Endothelial cell of umbilical vein (primary cell): ENCODE measurements at regions not wholly inside any gene's neighbourhood (a gene's known extent, or its start where the extent isn't known, plus 50 kb on each side); places are given as distances from the start of the nearest gene placed in this dataset.

Experiments used
- BruUV-seq: library from RNA; stranded (reverse); fragments of 400-500 nt; replicated peaks from 2 replicates; lab custom pipeline; 2021; lab: Mats Ljungman, UMichigan
- CTCF ChIA-PET: fragments of 300-600, 350-600 bp; sonication (Branson Sonifier 250); formaldehyde crosslinking; loops from one replicate; lab custom pipeline; 2021; ENCODE audit warnings: antibody characterized with exemption, inconsistent platforms; lab: Charles Lee
- POLR2A ChIA-PET: fragments of 300-600, 350-600 bp; sonication (Branson Sonifier 250); formaldehyde crosslinking; loops from one replicate; lab custom pipeline; 2021; ENCODE audit warnings: antibody characterized with exemption, inconsistent platforms; lab: Charles Lee
- DNase-seq: peaks from one replicate; pipeline ENCODE4 v3.0.0-alpha.2; 2011; ENCODE audit warnings: low read depth, low spot score
- FAIRE-seq: peaks from 2 replicates; lab custom pipeline; 2011; peaks lifted over from hg19 to GRCh38; lab: Jason Lieb, UNC
- H2AFZ ChIP-seq: 2 replicates; pipeline ENCODE4 v1.6.0; 2012; ENCODE audit warnings: low read depth, low read length, control low read depth, inconsistent platforms
- H3K27ac ChIP-seq: 2 replicates; pipeline ENCODE4 v1.5.1; 2011; ENCODE audit warnings: low read depth, mild to moderate bottlenecking, control low read depth, low read length, moderate library complexity; ENCODE audit not compliant: insufficient read depth
- H3K27me3 ChIP-seq, 2 experiments: 2 replicates each; pipeline versions ENCODE4 v1.6.0 to v1.6.1; 2011; ENCODE audit warnings: low read length in 2 of 2, mixed read lengths in 1 of 2; ENCODE audit not compliant: control insufficient read depth in 2 of 2, insufficient read depth in 2 of 2
- H3K36me3 ChIP-seq, 2 experiments: 2 replicates in 1 of 2; 3 replicates in 1 of 2; pipeline ENCODE4 v1.5.1; 2011; ENCODE audit warnings: low read length in 2 of 2, mild to moderate bottlenecking in 1 of 2, moderate library complexity in 1 of 2; ENCODE audit not compliant: control insufficient read depth in 2 of 2, insufficient read depth in 2 of 2; ENCODE audit errors: extremely low read depth in 1 of 2
- H3K4me1 ChIP-seq: 3 replicates; pipeline ENCODE4 v1.5.1; 2011; ENCODE audit warnings: mild to moderate bottlenecking, low read length; ENCODE audit not compliant: control insufficient read depth, insufficient read depth; ENCODE audit errors: extremely low read depth
- H3K4me2 ChIP-seq: 2 replicates; pipeline ENCODE4 v1.6.1; 2011; ENCODE audit warnings: low read length, control low read depth, mixed read lengths; ENCODE audit not compliant: insufficient read depth
- H3K4me3 ChIP-seq, 3 experiments: fragments of 200-600 bp in 1 of 3; sonication (generic), shearing (Covaris generic) in 1 of 3; replicated peaks in 1 of 3; 2 replicates each; pipeline ENCODE4 v1.5.1; 2011 to 2016; ENCODE audit warnings: control low read depth in 3 of 3, low read length in 3 of 3, mild to moderate bottlenecking in 2 of 3, inconsistent platforms in 1 of 3, low read depth in 1 of 3, moderate library complexity in 1 of 3; ENCODE audit not compliant: insufficient read depth in 1 of 3
- H3K79me2 ChIP-seq: 2 replicates; pipeline ENCODE4 v1.6.0; 2012; ENCODE audit warnings: low read length, inconsistent platforms; ENCODE audit not compliant: control insufficient read depth, insufficient read depth
- H3K9ac ChIP-seq: replicated peaks from 2 replicates; pipeline ENCODE3; 2011; ENCODE audit warnings: low read length, control low read depth; ENCODE audit not compliant: insufficient read depth; ENCODE audit errors: extremely low read depth
- H3K9me1 ChIP-seq: replicated peaks from 3 replicates; pipeline ENCODE4 v1.6.0; 2011; ENCODE audit warnings: mild to moderate bottlenecking, low read length; ENCODE audit not compliant: control insufficient read depth, insufficient read depth; ENCODE audit errors: extremely low read depth
- H3K9me3 ChIP-seq: replicated peaks from 2 replicates; pipeline ENCODE4 v1.5.1; 2012; ENCODE audit warnings: low read length, inconsistent platforms; ENCODE audit not compliant: control insufficient read depth, insufficient read depth
- H4K20me1 ChIP-seq: replicated peaks from 2 replicates; pipeline ENCODE3; 2011; ENCODE audit warnings: mild to moderate bottlenecking, low read length; ENCODE audit not compliant: control insufficient read depth, insufficient read depth; ENCODE audit errors: extremely low read depth
- EZH2 ChIP-seq: IDR thresholded peaks from 2 replicates; pipeline ENCODE4 v1.6.1; 2012; ENCODE audit warnings: borderline replicate concordance, low read depth, mild to moderate bottlenecking, moderate library complexity, low read length, inconsistent platforms; ENCODE audit not compliant: severe bottlenecking
- FOS ChIP-seq: IDR thresholded peaks from 2 replicates; pipeline ENCODE4 v1.6.1; 2011; ENCODE audit warnings: mild to moderate bottlenecking, low read length, moderate library complexity, borderline replicate concordance; ENCODE audit not compliant: insufficient read depth
- GATA2 ChIP-seq: IDR thresholded peaks from 2 replicates; pipeline ENCODE4 v1.7.0; 2011; ENCODE audit warnings: low read depth, mild to moderate bottlenecking, moderate library complexity, mixed read lengths, low read length; ENCODE audit not compliant: insufficient read length, insufficient read depth
- JUN ChIP-seq: IDR thresholded peaks from 2 replicates; pipeline ENCODE4 v1.6.1; 2011; ENCODE audit warnings: borderline replicate concordance, low read depth; ENCODE audit not compliant: insufficient read length, insufficient read depth
- MYC ChIP-seq: IDR thresholded peaks from one replicate; pipeline ENCODE4 v1.6.1; 2011; ENCODE audit warnings: mild to moderate bottlenecking, low read depth, low read length
- POLR2A ChIP-seq: IDR thresholded peaks from 2 replicates; pipeline ENCODE4 v1.6.1; 2012; ENCODE audit warnings: low read depth, mild to moderate bottlenecking, control low read depth, low read length
- POLR2AphosphoS5 ChIP-seq: IDR thresholded peaks from 2 replicates; pipeline ENCODE4 v1.6.1; 2012; ENCODE audit warnings: low read depth, mild to moderate bottlenecking, control low read depth, low read length, moderate library complexity; ENCODE audit not compliant: insufficient read depth
- dilution Hi-C: fragments of 300-500 bp; cut with MboI; formaldehyde crosslinking; loops from one replicate; pipeline ENCODE4 v1.15.0; 2019; ENCODE audit warnings: low sequenced_read_pairs; ENCODE audit not compliant: extremely low pct_ligation_motif_present
- intact Hi-C: fragments of 100-400 bp; cut with micrococcal nuclease; formaldehyde crosslinking; loops from one replicate; pipeline ENCODE4 v1.10.0; 2022
- TF ChIP-seq, protein P1 (sequence below): IDR thresholded peaks from 2 replicates; pipeline ENCODE4 v1.6.1; 2011; ENCODE audit not compliant: insufficient read depth, insufficient read length
- TF ChIP-seq, protein P2 (sequence below), 2 donors: IDR thresholded peaks; 1 replicate in 1 of 2; 2 replicates in 1 of 2; pipeline ENCODE4 v1.5.1; 2011; ENCODE audit warnings: low read length in 2 of 2, mild to moderate bottlenecking in 2 of 2, moderate library complexity in 2 of 2, control low read depth in 1 of 2, inconsistent platforms in 1 of 2, low read depth in 1 of 2; ENCODE audit not compliant: insufficient read depth in 1 of 2; ENCODE audit errors: extremely low read depth in 1 of 2

DNA sequence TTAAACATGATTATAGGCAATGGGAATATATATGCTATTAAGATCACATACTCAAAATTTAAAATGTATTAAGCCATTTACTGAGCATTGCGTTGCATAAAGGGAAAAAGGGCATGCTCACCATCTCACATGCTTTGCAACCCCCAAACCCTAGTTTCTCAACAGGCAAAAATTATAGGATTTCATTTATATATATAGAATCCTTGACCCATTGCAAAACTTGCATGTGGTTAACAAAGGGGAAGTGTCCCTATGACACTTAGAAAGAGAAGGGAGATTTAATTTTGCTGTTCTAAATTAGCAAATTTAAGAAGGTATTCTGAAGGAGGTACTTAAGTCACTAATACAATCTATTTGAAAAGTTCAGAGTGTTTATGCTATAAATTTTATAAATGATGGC, 837.8 kb downstream of the DIPK2A start:
- ChIA-PET CTCF (no interaction called here), POLR2A (no interaction called here)
- no TSS peak for BruUV-seq
- H3K36me3 ChIP-seq = no peaks in the 10 kb centered on the region
- intact Hi-C loops = no loop called here
- no peak overlapping the region for H3K27ac ChIP-seq
- no peaks in the 10 kb centered on the region for H3K9me1 ChIP-seq
- no peaks in the 10 kb centered on the region for H4K20me1 ChIP-seq
- no peaks in the 10 kb centered on the region for H3K79me2 ChIP-seq
- no peak overlapping the region for H3K4me2 ChIP-seq
- no peak overlapping the region for H2AFZ ChIP-seq
- no peak overlapping the region for H3K4me3 ChIP-seq
- no peaks in the 10 kb centered on the region for H3K9me3 ChIP-seq
- H3K4me1 ChIP-seq = no peaks in the 10 kb centered on the region
- TF ChIP-seq POLR2AphosphoS5 = no peak
- TF ChIP-seq, protein P1, sequence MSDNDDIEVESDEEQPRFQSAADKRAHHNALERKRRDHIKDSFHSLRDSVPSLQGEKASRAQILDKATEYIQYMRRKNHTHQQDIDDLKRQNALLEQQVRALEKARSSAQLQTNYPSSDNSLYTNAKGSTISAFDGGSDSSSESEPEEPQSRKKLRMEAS = no peak
- TF ChIP-seq, protein P2, sequence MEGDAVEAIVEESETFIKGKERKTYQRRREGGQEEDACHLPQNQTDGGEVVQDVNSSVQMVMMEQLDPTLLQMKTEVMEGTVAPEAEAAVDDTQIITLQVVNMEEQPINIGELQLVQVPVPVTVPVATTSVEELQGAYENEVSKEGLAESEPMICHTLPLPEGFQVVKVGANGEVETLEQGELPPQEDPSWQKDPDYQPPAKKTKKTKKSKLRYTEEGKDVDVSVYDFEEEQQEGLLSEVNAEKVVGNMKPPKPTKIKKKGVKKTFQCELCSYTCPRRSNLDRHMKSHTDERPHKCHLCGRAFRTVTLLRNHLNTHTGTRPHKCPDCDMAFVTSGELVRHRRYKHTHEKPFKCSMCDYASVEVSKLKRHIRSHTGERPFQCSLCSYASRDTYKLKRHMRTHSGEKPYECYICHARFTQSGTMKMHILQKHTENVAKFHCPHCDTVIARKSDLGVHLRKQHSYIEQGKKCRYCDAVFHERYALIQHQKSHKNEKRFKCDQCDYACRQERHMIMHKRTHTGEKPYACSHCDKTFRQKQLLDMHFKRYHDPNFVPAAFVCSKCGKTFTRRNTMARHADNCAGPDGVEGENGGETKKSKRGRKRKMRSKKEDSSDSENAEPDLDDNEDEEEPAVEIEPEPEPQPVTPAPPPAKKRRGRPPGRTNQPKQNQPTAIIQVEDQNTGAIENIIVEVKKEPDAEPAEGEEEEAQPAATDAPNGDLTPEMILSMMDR (IDR thresholded peaks at IDR 0.05; ENCODE audit: extremely low read depth in 1 of 2, insufficient read depth in 1 of 2, low read depth in 1 of 2, low read length in 2 of 2) = no peak
- TF ChIP-seq POLR2A = no peak
- TF ChIP-seq MYC = no peak
- TF ChIP-seq FOS = no peak
- TF ChIP-seq EZH2 = no peak
- TF ChIP-seq JUN = no peak
- no peak for TF ChIP-seq GATA2
- no peak overlapping the region for H3K9ac ChIP-seq
- DNase-seq = no peak
- FAIRE-seq = no peak
- H3K27me3 ChIP-seq = no peaks in the 10 kb centered on the region
- dilution Hi-C loops = no loop called here
